Heart right ventricle (tissue), 16 donors: ENCODE measurements at regions not wholly inside any gene's neighbourhood (a gene's known extent, or its start where the extent isn't known, plus 50 kb on each side); places are given as distances from the start of the nearest gene placed in this dataset.

ENCODE experiments used
- ATAC-seq, 8 donors: fragments of 200-7000 bp; cut with Tn5 transposase; one replicate each; pipeline ENCODE4 v1.9.1; 2020; ENCODE audit warnings: mild to moderate bottlenecking in 8 of 8, moderate library complexity in 8 of 8, moderate number of reproducible peaks in 1 of 8
- DNase-seq, 2 donors: peaks; one replicate each; pipeline ENCODE4 v3.0.0-alpha.2; 2020
- H3K27ac ChIP-seq, 10 donors: fragments of 200-600 bp; sonication (generic) in 2 of 10; one replicate each; pipeline versions ENCODE4 v1.5.0 to v1.8.0; 2020 to 2022; ENCODE audit warnings: mild to moderate bottlenecking in 3 of 10
- H3K27me3 ChIP-seq, 7 donors: fragments of 200-600 bp; one replicate each; pipeline ENCODE4 v1.8.0; 2021 to 2022; ENCODE audit warnings: mild to moderate bottlenecking in 2 of 7
- H3K36me3 ChIP-seq, 9 donors: fragments of 200-600 bp; sonication (generic) in 1 of 9; one replicate each; pipeline versions ENCODE4 v1.5.0 to v1.8.0; 2020 to 2022; ENCODE audit warnings: mild to moderate bottlenecking in 2 of 9
- H3K4me1 ChIP-seq, 9 donors: fragments of 200-600 bp; sonication (generic) in 1 of 9; one replicate each; pipeline versions ENCODE4 v1.5.0 to v1.8.0; 2020 to 2022; ENCODE audit warnings: mild to moderate bottlenecking in 4 of 9
- H3K4me3 ChIP-seq, 10 donors: fragments of 200-600 bp; sonication (generic) in 2 of 10; one replicate each; pipeline versions ENCODE4 v1.5.0 to v1.8.0; 2020 to 2022; ENCODE audit warnings: mild to moderate bottlenecking in 7 of 10, moderate library complexity in 2 of 10
- H3K9me3 ChIP-seq, 11 donors: fragments of 200-600 bp in 10 of 11; sonication (generic) in 2 of 11; one replicate each; pipeline versions ENCODE4 v1.5.0 to v1.8.0; 2013 to 2022; ENCODE audit warnings: mild to moderate bottlenecking in 2 of 11, control low read depth in 1 of 11, moderate library complexity in 1 of 11
- CTCF ChIP-seq, 9 donors: fragments of 200-600 bp; sonication (generic) in 2 of 9; IDR thresholded peaks; one replicate each; pipeline versions ENCODE4 v1.5.0 to v1.8.0; 2021 to 2022; ENCODE audit warnings: antibody characterized with exemption in 9 of 9, mild to moderate bottlenecking in 5 of 9, moderate library complexity in 1 of 9
- WGBS, 2 donors: extraction: QIAGEN DNeasy Blood & Tissue Kit; methylation state at CpG; one replicate each; pipeline ENCODE4 v1.1.7; 2013; ENCODE audit warnings: inconsistent platforms in 1 of 2; 5-methylcytosine and 5-hydroxymethylcytosine counted together
- intact Hi-C, 10 donors: fragments of 100-400 bp; cut with DNase I; formaldehyde crosslinking; loops; one replicate each; pipeline versions ENCODE4 v1.11.1 to v1.14.2; 2022
- donor health status: Arrhythmogenic right ventricular cardiomyopathy.
- donor health status: ischemic (EF 13 %, LVEDD 7.1; RV severe dilation, severe dysfunction).
- donor health status: healthy with polysubstance abuse.
- donor health status: DM: no; HTN: yes; CAD: no.
- donor health status: DM: no; HTN: no; CAD: no.
- donor health status: ischemic (EF 25% LVEDD 6.9; RV normal size, moderate dysfunction).
- donor health status: ischemic (EF 25% LVEDD 5.7; RV mildly dilated, moderate dysfunction).
- donor health status: healthy.
- donor health status: DM: yes; HTN: yes; CAD: no.
- donor health status: Ischemic cardiomyopathy.
- donor health status: ischemic (EF 35%, LVEDD 5.7; RV mildly dilated, moderate dysfunction).
- donor health status: nonischemic (EF 11% LVEDD 7.7; RV severe dilation, severe dysfunction).
- donor health status: DM: yes; HTN: yes; CAD: no.
- donor health status: PGD.
- donor health status: ischemic (EF 29% LVEDD 5.4; RV normal size, mild dysfunction).
- donor health status: nonischemic (EF 23%, LVEDD 6.1; RV moderate dilation, normal function).

GRCh38 chr20:40931410-40932044 lies 97.1 kb upstream of the TOP1 start:
- H3K27ac ChIP-seq: no peak overlapping the region
- peaks cover 0 to 7% (median 0%) of the 10 kb centered on the region in 7 donors for H3K27me3 ChIP-seq
- ATAC-seq (no peak), DNase-seq (no peak)
- no peak overlapping the region for H3K4me3 ChIP-seq
- no peaks in the 10 kb centered on the region for H3K36me3 ChIP-seq
- intact Hi-C loops: no loop called here
- 49 to 60% methylated on average over 4 of the region's 4 CpGs for WGBS, 2 donors
- no peaks in the 10 kb centered on the region for H3K9me3 ChIP-seq
- TF ChIP-seq CTCF (IDR thresholded peaks at IDR 0.05): no peak
- H3K4me1 ChIP-seq: no peaks in the 10 kb centered on the region

GRCh38 chr20:40932436-40932835 lies 96.2 kb upstream of the TOP1 start:
- Histone ChIP-seq H3K9me3 (no peaks in the 10 kb centered on the region), H3K27me3 (peaks cover 0 to 7% (median 0%) of the 10 kb centered on the region in 7 donors), H3K4me1 (no peaks in the 10 kb centered on the region), H3K36me3 (no peaks in the 10 kb centered on the region), H3K4me3 (no peak overlapping the region), H3K27ac (no peak overlapping the region)
- ATAC-seq (no peak), DNase-seq (no peak)
- no peak for TF ChIP-seq CTCF (IDR thresholded peaks at IDR 0.05)
- 50 to 68% methylated on average over 1 of the region's 1 CpG for WGBS, 2 donors
- intact Hi-C loops: no loop called here

- H3K4me3 ChIP-seq: no peak overlapping the region
- no peaks in the 10 kb centered on the region for H3K9me3 ChIP-seq
- intact Hi-C loops: no loop called here
- no peak overlapping the region for H3K27ac ChIP-seq
- DNase-seq (no peak), ATAC-seq (no peak)
- no peaks in the 10 kb centered on the region for H3K4me1 ChIP-seq
- peaks cover 0 to 7% (median 0%) of the 10 kb centered on the region in 7 donors for H3K27me3 ChIP-seq
- WGBS, 2 donors: 95 to 96% methylated on average over 1 of the region's 1 CpG
- TF ChIP-seq CTCF (IDR thresholded peaks at IDR 0.05): no peak
- H3K36me3 ChIP-seq: no peaks in the 10 kb centered on the region
Observed at GRCh38 chr20:40933758-40934157, 94.9 kb upstream of the TOP1 start.

- H3K36me3 ChIP-seq: no peaks in the 10 kb centered on the region
- no peak overlapping the region for H3K4me3 ChIP-seq
- DNase-seq (no peak), ATAC-seq (no peak)
- H3K27me3 ChIP-seq: peaks cover 0 to 7% (median 0%) of the 10 kb centered on the region in 7 donors
- no peaks in the 10 kb centered on the region for H3K4me1 ChIP-seq
- H3K9me3 ChIP-seq: no peaks in the 10 kb centered on the region
- intact Hi-C loops: no loop called here
- H3K27ac ChIP-seq: no peak overlapping the region
- 81 to 84% methylated on average over 4 of the region's 4 CpGs for WGBS, 2 donors
- TF ChIP-seq CTCF (IDR thresholded peaks at IDR 0.05): peak in 1 of 9 donors; percentile 7
Observed at GRCh38 chr20:40938020-40938419, 90.6 kb upstream of the TOP1 start.
